ENCODE measurements at regions not wholly inside any gene's neighbourhood (a gene's known extent, or its start where the extent isn't known, plus 50 kb on each side); places are given as distances from the start of the nearest gene placed in this dataset.

- no peak for DNase-seq (ENCODE audit: low read depth in 1 of 2, low spot score in 1 of 2)
- no peak overlapping the region for H3K27ac ChIP-seq (replicated peaks)
- TF ChIP-seq, protein P1, sequence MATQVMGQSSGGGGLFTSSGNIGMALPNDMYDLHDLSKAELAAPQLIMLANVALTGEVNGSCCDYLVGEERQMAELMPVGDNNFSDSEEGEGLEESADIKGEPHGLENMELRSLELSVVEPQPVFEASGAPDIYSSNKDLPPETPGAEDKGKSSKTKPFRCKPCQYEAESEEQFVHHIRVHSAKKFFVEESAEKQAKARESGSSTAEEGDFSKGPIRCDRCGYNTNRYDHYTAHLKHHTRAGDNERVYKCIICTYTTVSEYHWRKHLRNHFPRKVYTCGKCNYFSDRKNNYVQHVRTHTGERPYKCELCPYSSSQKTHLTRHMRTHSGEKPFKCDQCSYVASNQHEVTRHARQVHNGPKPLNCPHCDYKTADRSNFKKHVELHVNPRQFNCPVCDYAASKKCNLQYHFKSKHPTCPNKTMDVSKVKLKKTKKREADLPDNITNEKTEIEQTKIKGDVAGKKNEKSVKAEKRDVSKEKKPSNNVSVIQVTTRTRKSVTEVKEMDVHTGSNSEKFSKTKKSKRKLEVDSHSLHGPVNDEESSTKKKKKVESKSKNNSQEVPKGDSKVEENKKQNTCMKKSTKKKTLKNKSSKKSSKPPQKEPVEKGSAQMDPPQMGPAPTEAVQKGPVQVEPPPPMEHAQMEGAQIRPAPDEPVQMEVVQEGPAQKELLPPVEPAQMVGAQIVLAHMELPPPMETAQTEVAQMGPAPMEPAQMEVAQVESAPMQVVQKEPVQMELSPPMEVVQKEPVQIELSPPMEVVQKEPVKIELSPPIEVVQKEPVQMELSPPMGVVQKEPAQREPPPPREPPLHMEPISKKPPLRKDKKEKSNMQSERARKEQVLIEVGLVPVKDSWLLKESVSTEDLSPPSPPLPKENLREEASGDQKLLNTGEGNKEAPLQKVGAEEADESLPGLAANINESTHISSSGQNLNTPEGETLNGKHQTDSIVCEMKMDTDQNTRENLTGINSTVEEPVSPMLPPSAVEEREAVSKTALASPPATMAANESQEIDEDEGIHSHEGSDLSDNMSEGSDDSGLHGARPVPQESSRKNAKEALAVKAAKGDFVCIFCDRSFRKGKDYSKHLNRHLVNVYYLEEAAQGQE (IDR thresholded peaks at IDR 0.05; ENCODE audit: insufficient replicate concordance, low read depth) = no peak
- no peak for TF ChIP-seq SPI1 (IDR thresholded peaks at IDR 0.05; ENCODE audit: borderline replicate concordance, low read depth)
- TF ChIP-seq GABPA (IDR thresholded peaks at IDR 0.05; ENCODE audit: low read depth) = no peak
- TF ChIP-seq POLR2AphosphoS5 (IDR thresholded peaks at IDR 0.05; ENCODE audit: low read depth) = no peak
- TF ChIP-seq CTCF (IDR thresholded peaks at IDR 0.05; ENCODE audit: insufficient read depth, low read length) = no peak
- no peak overlapping the region for H3K4me3 ChIP-seq (replicated peaks; ENCODE audit: insufficient read depth, low read length)
- no peaks in the 10 kb centered on the region for H3K27me3 ChIP-seq (ENCODE audit: insufficient read depth, poor library complexity, severe bottlenecking)
These were observed 523.0 kb downstream of the METTL15 start for GRCh38 chr11:28631148-28631547.

DNA sequence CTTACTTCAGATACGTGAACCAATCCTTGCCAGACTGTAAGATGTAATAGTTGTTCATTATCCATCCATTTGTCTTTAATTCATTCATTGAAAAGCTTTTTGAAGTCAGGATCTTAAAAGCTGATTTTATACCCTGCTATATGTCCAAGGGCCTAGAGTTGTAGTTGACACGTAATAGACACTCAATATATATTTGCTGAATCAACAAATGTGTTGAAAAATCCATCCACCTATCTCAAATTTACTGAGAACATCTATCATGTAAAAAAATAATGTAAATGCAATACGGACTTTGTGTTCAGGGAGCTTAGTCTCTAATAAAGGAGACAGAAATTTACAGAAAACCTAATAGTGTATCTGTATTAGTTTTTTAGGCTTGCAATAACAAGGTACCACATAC, 521.0 kb downstream of the METTL15 start:
- Histone ChIP-seq H3K4me3 (replicated peaks; ENCODE audit: insufficient read depth, low read length) (no peak overlapping the region), H3K27ac (replicated peaks) (no peak overlapping the region), H3K27me3 (ENCODE audit: insufficient read depth, poor library complexity, severe bottlenecking) (no peaks in the 10 kb centered on the region)
- TF ChIP-seq SPI1 (IDR thresholded peaks at IDR 0.05; ENCODE audit: borderline replicate concordance, low read depth) = no peak
- TF ChIP-seq GABPA (IDR thresholded peaks at IDR 0.05; ENCODE audit: low read depth) = no peak
- no peak for TF ChIP-seq POLR2AphosphoS5 (IDR thresholded peaks at IDR 0.05; ENCODE audit: low read depth)
- TF ChIP-seq CTCF (IDR thresholded peaks at IDR 0.05; ENCODE audit: insufficient read depth, low read length) = no peak
- TF ChIP-seq, protein P1 (IDR thresholded peaks at IDR 0.05; ENCODE audit: insufficient replicate concordance, low read depth) = no peak
- no peak for DNase-seq (ENCODE audit: low read depth in 1 of 2, low spot score in 1 of 2)

GRCh38 chr11:28628412-28628811, 520.2 kb downstream of the METTL15 start:
- no peak for DNase-seq (ENCODE audit: low read depth in 1 of 2, low spot score in 1 of 2)
- no peak overlapping the region for H3K27ac ChIP-seq (replicated peaks)
- TF ChIP-seq GABPA (IDR thresholded peaks at IDR 0.05; ENCODE audit: low read depth) = no peak
- TF ChIP-seq SPI1 (IDR thresholded peaks at IDR 0.05; ENCODE audit: borderline replicate concordance, low read depth) = no peak
- no peak for TF ChIP-seq CTCF (IDR thresholded peaks at IDR 0.05; ENCODE audit: insufficient read depth, low read length)
- no peak for TF ChIP-seq POLR2AphosphoS5 (IDR thresholded peaks at IDR 0.05; ENCODE audit: low read depth)
- TF ChIP-seq, protein P1 (IDR thresholded peaks at IDR 0.05; ENCODE audit: insufficient replicate concordance, low read depth) = no peak
- H3K4me3 ChIP-seq (replicated peaks; ENCODE audit: insufficient read depth, low read length) = no peak overlapping the region
- H3K27me3 ChIP-seq (ENCODE audit: insufficient read depth, poor library complexity, severe bottlenecking) = no peaks in the 10 kb centered on the region

All from HL-60 (cell line).